Mesodermal cell (in vitro differentiated cells): ENCODE measurements at regions not wholly inside any gene's neighbourhood (a gene's known extent, or its start where the extent isn't known, plus 50 kb on each side); places are given as distances from the start of the nearest gene placed in this dataset.

ENCODE experiments used
- H3K27ac ChIP-seq: 2 replicates; pipeline ENCODE4 v1.7.0; 2013; ENCODE audit warnings: mild to moderate bottlenecking, low read depth, low read length, moderate library complexity; ENCODE audit not compliant: severe bottlenecking
- H3K36me3 ChIP-seq: 2 replicates; pipeline ENCODE4 v1.7.1; 2013; ENCODE audit warnings: mild to moderate bottlenecking, low read length, moderate library complexity; ENCODE audit not compliant: control insufficient read depth, insufficient read depth
- H3K4me1 ChIP-seq: one replicate; pipeline ENCODE4 v1.7.1; 2013; ENCODE audit warnings: mild to moderate bottlenecking, low read length; ENCODE audit not compliant: insufficient read depth, control insufficient read depth, poor library complexity, severe bottlenecking
- H3K4me3 ChIP-seq: 2 replicates; pipeline ENCODE4 v1.7.0; 2013; ENCODE audit warnings: low read length, control low read depth, mild to moderate bottlenecking; ENCODE audit not compliant: insufficient read depth, poor library complexity, severe bottlenecking; ENCODE audit errors: extremely low read depth
- H3K9me3 ChIP-seq: 2 replicates; pipeline ENCODE4 v1.7.1; 2013; ENCODE audit warnings: mild to moderate bottlenecking, low read length, moderate library complexity; ENCODE audit not compliant: control insufficient read depth
- WGBS, 2 experiments: methylation state at CpG; one replicate each; pipeline ENCODE4 v1.1.5; 2013; ENCODE audit warnings: missing lambda C conversion rate in 2 of 2; ENCODE audit not compliant: insufficient coverage in 2 of 2; 5-methylcytosine and 5-hydroxymethylcytosine counted together

GRCh38 chr3:111472556-111472955 lies 69.4 kb upstream of the CD96 start:
- H3K36me3 ChIP-seq = no peaks in the 10 kb centered on the region
- H3K27ac ChIP-seq = no peak overlapping the region
- no peak overlapping the region for H3K4me3 ChIP-seq
- peaks cover 3% of the 10 kb centered on the region for H3K4me1 ChIP-seq
- no CpG with 5 or more reads among the region's 4 CpGs for WGBS, 2 experiments
- no peaks in the 10 kb centered on the region for H3K9me3 ChIP-seq

- no peak overlapping the region for H3K27ac ChIP-seq
- no peaks in the 10 kb centered on the region for H3K9me3 ChIP-seq
- H3K4me1 ChIP-seq = peaks cover 3% of the 10 kb centered on the region
- 83% methylated on average over 2 of the region's 2 CpGs; no CpG with 5 or more reads in 1 of the 2 experiments for WGBS, 2 experiments
- H3K4me3 ChIP-seq = no peak overlapping the region
- no peaks in the 10 kb centered on the region for H3K36me3 ChIP-seq
Observed at GRCh38 chr3:111473550-111473949, 68.4 kb upstream of the CD96 start.

DNA sequence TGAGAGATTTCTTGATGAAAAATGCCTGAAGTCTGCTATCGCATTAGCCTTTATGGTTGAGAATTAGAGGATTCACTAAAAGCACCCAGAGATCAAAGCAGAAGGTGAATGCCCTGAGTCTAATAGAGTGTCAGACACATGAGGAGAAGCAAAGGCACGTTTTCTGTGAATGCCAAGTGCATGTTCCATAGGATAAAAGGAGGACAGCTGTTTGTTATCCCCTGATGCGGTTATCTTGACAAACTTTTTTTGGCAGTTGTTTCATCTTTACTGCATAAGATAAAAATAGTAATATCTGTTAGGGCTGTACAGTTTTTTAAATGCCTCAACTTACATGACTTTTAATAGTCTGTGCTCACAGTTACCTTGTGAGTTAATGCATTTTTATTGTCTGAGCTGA lies 65.3 kb upstream of the CD96 start:
- H3K9me3 ChIP-seq = no peaks in the 10 kb centered on the region
- WGBS, 2 experiments = 71 to 75% methylated on average over 2 of the region's 3 CpGs
- peaks cover 3% of the 10 kb centered on the region for H3K4me1 ChIP-seq
- H3K36me3 ChIP-seq = no peaks in the 10 kb centered on the region
- no peak overlapping the region for H3K4me3 ChIP-seq
- no peak overlapping the region for H3K27ac ChIP-seq

DNA sequence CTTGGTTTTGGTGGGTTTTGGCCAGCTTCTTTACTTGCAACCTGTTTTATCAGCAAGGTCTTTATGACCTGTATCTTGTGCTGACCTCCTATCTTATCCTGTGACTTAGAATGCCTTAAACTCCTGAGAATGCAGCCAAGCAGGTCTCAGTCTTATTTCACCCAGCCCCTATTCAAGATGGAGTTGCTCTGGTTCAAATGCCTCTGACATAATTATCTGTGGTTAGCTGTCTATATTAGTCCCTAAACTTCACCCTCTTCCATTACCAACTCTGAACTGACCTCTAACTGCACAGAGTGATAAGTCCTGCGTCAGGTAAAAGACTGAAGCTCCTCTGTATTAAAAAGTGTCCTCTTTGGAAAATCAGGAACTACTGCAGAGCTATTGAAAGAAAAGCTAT lies 61.9 kb upstream of the CD96 start:
- H3K36me3 ChIP-seq = no peaks in the 10 kb centered on the region
- H3K9me3 ChIP-seq = no peaks in the 10 kb centered on the region
- H3K4me1 ChIP-seq = no peaks in the 10 kb centered on the region
- no peak overlapping the region for H3K27ac ChIP-seq
- H3K4me3 ChIP-seq = no peak overlapping the region
- WGBS, 2 experiments = no CpG with 5 or more reads among the region's 1 CpG

- Histone ChIP-seq H3K4me3 (no peak overlapping the region), H3K36me3 (no peaks in the 10 kb centered on the region), H3K9me3 (no peaks in the 10 kb centered on the region), H3K4me1 (no peaks in the 10 kb centered on the region), H3K27ac (no peak overlapping the region)
Observed at GRCh38 chr3:111481551-111481950, 60.4 kb upstream of the CD96 start.

DNA sequence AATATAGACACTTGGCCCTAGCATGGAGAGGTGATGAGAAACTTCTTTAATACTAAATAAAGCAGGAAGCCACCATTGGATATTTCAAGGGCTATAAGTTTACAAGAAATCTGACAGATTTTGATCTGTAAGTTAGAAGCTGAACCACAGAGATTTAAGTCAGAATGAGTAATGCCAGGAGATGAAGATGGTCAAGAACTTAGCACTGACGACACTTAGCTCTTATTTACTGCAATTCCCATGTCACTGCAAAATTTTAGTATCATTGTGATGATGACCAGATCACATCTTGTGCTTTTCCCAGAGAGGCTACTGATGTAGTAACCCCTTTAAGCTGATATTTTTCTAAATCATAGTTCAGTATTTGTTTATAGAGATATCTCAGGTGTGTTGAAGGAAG lies 59.4 kb upstream of the CD96 start:
- Histone ChIP-seq H3K4me3 (no peak overlapping the region), H3K9me3 (no peaks in the 10 kb centered on the region), H3K36me3 (no peaks in the 10 kb centered on the region), H3K4me1 (no peaks in the 10 kb centered on the region), H3K27ac (no peak overlapping the region)
- no CpG with 5 or more reads among the region's 1 CpG for WGBS, 2 experiments

GRCh38 chr3:111485086-111485485 lies 56.9 kb upstream of the CD96 start:
- WGBS, 2 experiments = no CpG with 5 or more reads among the region's 1 CpG
- no peaks in the 10 kb centered on the region for H3K4me1 ChIP-seq
- no peak overlapping the region for H3K4me3 ChIP-seq
- no peaks in the 10 kb centered on the region for H3K9me3 ChIP-seq
- no peaks in the 10 kb centered on the region for H3K36me3 ChIP-seq
- peak overlapping the region; percentile 43 for H3K27ac ChIP-seq
